ENCODE measurements at regions not wholly inside any gene's neighbourhood (a gene's known extent, or its start where the extent isn't known, plus 50 kb on each side); places are given as distances from the start of the nearest gene placed in this dataset.
"Not testable (repeated sequence)": the region's sequence is repeated elsewhere in the genome, so short reads cannot be mapped to it uniquely, and the experiment has no call there.

- no peak overlapping the region for H3K4me3 ChIP-seq (ENCODE audit: insufficient read depth, low read depth, low read length)
- no peak overlapping the region for H3K27ac ChIP-seq (ENCODE audit: low read depth, low read length)
- no peaks in the 10 kb centered on the region for H4K20me1 ChIP-seq (ENCODE audit: insufficient read depth, low read length)
- peaks cover 16% of the 10 kb centered on the region for H3K9me3 Mint-ChIP-seq (ENCODE audit: unreplicated experiment)
- H3K36me3 Mint-ChIP-seq (ENCODE audit: low read depth, unreplicated experiment): peaks cover 2% of the 10 kb centered on the region
- DNase-seq (ENCODE audit: low read depth) (no peak), FAIRE-seq (no peak)
- H3K27me3 ChIP-seq (ENCODE audit: insufficient read depth, low read length): no peaks in the 10 kb centered on the region
- peaks cover 8% of the 10 kb centered on the region for H3K4me1 Mint-ChIP-seq (ENCODE audit: low read depth, unreplicated experiment)
- H3K79me2 ChIP-seq (ENCODE audit: insufficient read depth, low read length): no peaks in the 10 kb centered on the region
- no peak overlapping the region for H3K27ac Mint-ChIP-seq (ENCODE audit: unreplicated experiment)
- no peaks in the 10 kb centered on the region for H3K27me3 Mint-ChIP-seq (ENCODE audit: low read depth, unreplicated experiment)
- peaks cover under 1% of the 10 kb centered on the region for H3K4me1 ChIP-seq (ENCODE audit: insufficient read depth, low read length)
- no peak overlapping the region for H3K9ac ChIP-seq (ENCODE audit: low read length)
- H3K9me3 ChIP-seq (ENCODE audit: insufficient read depth, low read depth, low read length): no peaks in the 10 kb centered on the region
- no peak overlapping the region for H3K4me3 Mint-ChIP-seq (ENCODE audit: unreplicated experiment)
- no peak overlapping the region for H3K4me2 ChIP-seq (ENCODE audit: low read length)
- no peaks in the 10 kb centered on the region for H3K36me3 ChIP-seq (ENCODE audit: insufficient read depth, low read length)
- peak overlapping the region; percentile 14 for H2AFZ ChIP-seq (ENCODE audit: low read depth, low read length)
- no peak for TF ChIP-seq EZH2 (IDR thresholded peaks at IDR 0.05; ENCODE audit: insufficient read depth, low read length)
- no peak for TF ChIP-seq CTCF (IDR thresholded peaks at IDR 0.05; ENCODE audit: insufficient read depth, low read depth, low read length)
Observed at GRCh38 chr10:83769281-83769820, 370.0 kb upstream of the GHITM start.

- not testable (repeated sequence) for H3K4me3 Mint-ChIP-seq (ENCODE audit: unreplicated experiment); H3K27me3 ChIP-seq (ENCODE audit: insufficient read depth, low read length); DNase-seq (ENCODE audit: low read depth); H3K79me2 ChIP-seq (ENCODE audit: insufficient read depth, low read length); H4K20me1 ChIP-seq (ENCODE audit: insufficient read depth, low read length); H3K4me1 ChIP-seq (ENCODE audit: insufficient read depth, low read length); H3K9me3 ChIP-seq (ENCODE audit: insufficient read depth, low read depth, low read length); H3K36me3 Mint-ChIP-seq (ENCODE audit: low read depth, unreplicated experiment); H3K27ac Mint-ChIP-seq (ENCODE audit: unreplicated experiment); H3K27ac ChIP-seq (ENCODE audit: low read depth, low read length); H3K27me3 Mint-ChIP-seq (ENCODE audit: low read depth, unreplicated experiment); FAIRE-seq; H3K36me3 ChIP-seq (ENCODE audit: insufficient read depth, low read length); H3K9ac ChIP-seq (ENCODE audit: low read length); H3K4me3 ChIP-seq (ENCODE audit: insufficient read depth, low read depth, low read length); H2AFZ ChIP-seq (ENCODE audit: low read depth, low read length); H3K4me2 ChIP-seq (ENCODE audit: low read length); H3K4me1 Mint-ChIP-seq (ENCODE audit: low read depth, unreplicated experiment)
- H3K9me3 Mint-ChIP-seq (ENCODE audit: unreplicated experiment): peaks cover 20% of the 10 kb centered on the region
Observed at GRCh38 chr10:83786701-83787100, 352.6 kb upstream of the GHITM start.

- Mint-ChIP-seq H3K4me1 (ENCODE audit: low read depth, unreplicated experiment) (peaks cover 10% of the 10 kb centered on the region), H3K36me3 (ENCODE audit: low read depth, unreplicated experiment) (no peaks in the 10 kb centered on the region), H3K27me3 (ENCODE audit: low read depth, unreplicated experiment) (no peaks in the 10 kb centered on the region), H3K9me3 (ENCODE audit: unreplicated experiment) (peaks cover 8% of the 10 kb centered on the region), H3K27ac (ENCODE audit: unreplicated experiment) (no peak overlapping the region), H3K4me3 (ENCODE audit: unreplicated experiment) (no peak overlapping the region)
- H3K27me3 ChIP-seq (ENCODE audit: insufficient read depth, low read length): no peaks in the 10 kb centered on the region
- FAIRE-seq (no peak), DNase-seq (ENCODE audit: low read depth) (no peak)
- no peak overlapping the region for H3K4me2 ChIP-seq (ENCODE audit: low read length)
- no peak overlapping the region for H3K27ac ChIP-seq (ENCODE audit: low read depth, low read length)
- H3K36me3 ChIP-seq (ENCODE audit: insufficient read depth, low read length): no peaks in the 10 kb centered on the region
- H3K9ac ChIP-seq (ENCODE audit: low read length): no peak overlapping the region
- no peak for TF ChIP-seq EZH2 (IDR thresholded peaks at IDR 0.05; ENCODE audit: insufficient read depth, low read length)
- TF ChIP-seq CTCF (IDR thresholded peaks at IDR 0.05; ENCODE audit: insufficient read depth, low read depth, low read length): no peak
- H3K79me2 ChIP-seq (ENCODE audit: insufficient read depth, low read length): no peaks in the 10 kb centered on the region
- H2AFZ ChIP-seq (ENCODE audit: low read depth, low read length): no peak overlapping the region
- no peaks in the 10 kb centered on the region for H3K4me1 ChIP-seq (ENCODE audit: insufficient read depth, low read length)
- no peak overlapping the region for H3K4me3 ChIP-seq (ENCODE audit: insufficient read depth, low read depth, low read length)
- H4K20me1 ChIP-seq (ENCODE audit: insufficient read depth, low read length): no peaks in the 10 kb centered on the region
- H3K9me3 ChIP-seq (ENCODE audit: insufficient read depth, low read depth, low read length): no peaks in the 10 kb centered on the region
Observed at GRCh38 chr10:83801983-83802382, 337.3 kb upstream of the GHITM start.
